ENCODE measurements at regions not wholly inside any gene's neighbourhood (a gene's known extent, or its start where the extent isn't known, plus 50 kb on each side); places are given as distances from the start of the nearest gene placed in this dataset.

- Histone ChIP-seq H4K5ac (ENCODE audit: insufficient read length, low read depth, low read length) (no peak overlapping the region), H3K9me3 (ENCODE audit: control insufficient read depth, low read depth, low read length) (no peaks in the 10 kb centered on the region), H3T11ph (ENCODE audit: low read length) (no peak overlapping the region), H2AFZ (ENCODE audit: low read length) (no peak overlapping the region), H4K8ac (replicated peaks; ENCODE audit: insufficient read length, low read depth, low read length) (no peak overlapping the region), H4K91ac (ENCODE audit: insufficient read length, low read depth, low read length) (no peak overlapping the region), H2AK5ac (ENCODE audit: insufficient read length, low read length) (no peak overlapping the region), H3K79me2 (ENCODE audit: insufficient read depth, low read length) (no peaks in the 10 kb centered on the region), H3K27me3 (ENCODE audit: insufficient read depth, low read length) (no peaks in the 10 kb centered on the region), H2BK12ac (ENCODE audit: insufficient read length, low read depth, low read length) (no peak overlapping the region), H3K18ac (ENCODE audit: insufficient read length, low read depth, low read length) (no peak overlapping the region), H3K4me1 (ENCODE audit: insufficient read depth, low read length) (no peaks in the 10 kb centered on the region), H2BK5ac (ENCODE audit: insufficient read length, low read length) (no peak overlapping the region), H2BK120ac (ENCODE audit: low read depth, low read length, poor library complexity, severe bottlenecking) (no peak overlapping the region), H2BK20ac (ENCODE audit: low read depth, low read length, poor library complexity, severe bottlenecking) (no peak overlapping the region), H3K4ac (ENCODE audit: low read depth, low read length) (no peak overlapping the region), H3K23ac (ENCODE audit: insufficient read length, low read depth, low read length) (no peak overlapping the region), H2BK15ac (ENCODE audit: low read depth, low read length) (no peak overlapping the region), H3K4me2 (ENCODE audit: insufficient read depth, insufficient read length, low read length) (no peak overlapping the region), H3K9ac (ENCODE audit: extremely low read depth, insufficient read length, low read length) (no peak overlapping the region), H3K56ac (ENCODE audit: insufficient read length, low read depth, low read length) (no peak overlapping the region), H3K27ac (ENCODE audit: insufficient read length, low read depth, low read length) (no peak overlapping the region), H3K23me2 (ENCODE audit: insufficient read length, low read depth, low read length, poor library complexity, severe bottlenecking) (no peaks in the 10 kb centered on the region), H4K20me1 (ENCODE audit: control insufficient read depth, insufficient read depth, insufficient read length) (no peaks in the 10 kb centered on the region), H3K14ac (ENCODE audit: insufficient read depth, low read length) (no peak overlapping the region), H3K79me1 (ENCODE audit: insufficient read depth, low read depth, low read length, poor library complexity, severe bottlenecking) (no peaks in the 10 kb centered on the region)
- H3K9me3 Mint-ChIP-seq, result no peaks in the 10 kb centered on the region
- H3K27me3 Mint-ChIP-seq (ENCODE audit: low read depth), result no peaks in the 10 kb centered on the region; the same call in 1 of the 2 replicates
- no peak for DNase-seq
- no peak overlapping the region for H3K27ac Mint-ChIP-seq
- H3K4me1 Mint-ChIP-seq, result peaks cover 2 to 4% of the 10 kb centered on the region in 2 experiments; a peak in 2 of 4 replicates
- no peaks in the 10 kb centered on the region for H3K36me3 Mint-ChIP-seq (ENCODE audit: insufficient read depth in 1 of 3, low read depth in 3 of 3)
- TF ChIP-seq CTCF (conservative IDR thresholded peaks at IDR 0.05), result no peak
- no CpG with 5 or more reads among the region's 2 CpGs for WGBS (ENCODE audit: extremely low coverage, insufficient read length, low lambda C conversion rate)
- H3K4me3 Mint-ChIP-seq, result no peak overlapping the region
These were observed 131.3 kb downstream of the ZNF648 start for GRCh38 chr1:181930187-181930586.
